Astrocyte of the spinal cord (primary cell): ENCODE measurements at regions not wholly inside any gene's neighbourhood (a gene's known extent, or its start where the extent isn't known, plus 50 kb on each side); places are given as distances from the start of the nearest gene placed in this dataset.

Experiments
- DNase-seq: peaks from one replicate; pipeline ENCODE4 v3.0.0; 2011; ENCODE audit warnings: low read depth, low spot score
- H3K4me3 ChIP-seq: 2 replicates; pipeline ENCODE4 v1.5.1; 2011; ENCODE audit warnings: low read depth, mild to moderate bottlenecking, low read length, moderate library complexity
- CTCF ChIP-seq: IDR thresholded peaks from 2 replicates; pipeline ENCODE4 v1.5.1; 2012; ENCODE audit warnings: low read depth, mild to moderate bottlenecking, low read length, inconsistent platforms
- in situ Hi-C: cut with HindIII; loops from 2 replicates; pipeline ENCODE4 v1.10.0; 2017; ENCODE audit warnings: low sequenced_read_pairs

GRCh38 chr9:31140316-31140715 lies 1244.1 kb upstream of the ACO1 start:
- peak; percentile 45 for TF ChIP-seq CTCF
- in situ Hi-C loops, result no loop called here
- no peak overlapping the region for H3K4me3 ChIP-seq
- DNase-seq, result peak; percentile 70

- H3K4me3 ChIP-seq, result no peak overlapping the region
- DNase-seq, result no peak
- TF ChIP-seq CTCF, result no peak
- in situ Hi-C loops, result no loop called here
These were observed 1242.0 kb upstream of the ACO1 start for GRCh38 chr9:31142456-31142855.

GRCh38 chr9:31144614-31145013 lies 1239.8 kb upstream of the ACO1 start:
- no peak overlapping the region for H3K4me3 ChIP-seq
- DNase-seq, result no peak
- TF ChIP-seq CTCF, result no peak
- in situ Hi-C loops, result no loop called here

- in situ Hi-C loops, result no loop called here
- no peak for DNase-seq
- H3K4me3 ChIP-seq, result no peak overlapping the region
- no peak for TF ChIP-seq CTCF
These were observed 1237.8 kb upstream of the ACO1 start for GRCh38 chr9:31146485-31147166.

GRCh38 chr9:31153250-31153840 lies 1231.1 kb upstream of the ACO1 start:
- no peak for DNase-seq
- TF ChIP-seq CTCF, result no peak
- in situ Hi-C loops, result no loop called here
- no peak overlapping the region for H3K4me3 ChIP-seq

GRCh38 chr9:31166516-31166915 lies 1217.9 kb upstream of the ACO1 start:
- H3K4me3 ChIP-seq, result no peak overlapping the region
- no peak for DNase-seq
- no peak for TF ChIP-seq CTCF
- in situ Hi-C loops, result no loop called here
